GM20000 (cell line): ENCODE measurements at regions not wholly inside any gene's neighbourhood (a gene's known extent, or its start where the extent isn't known, plus 50 kb on each side); places are given as distances from the start of the nearest gene placed in this dataset.

ENCODE experiments used
- DNase-seq: peaks from one replicate; pipeline ENCODE4 v3.0.0; 2012; ENCODE audit warnings: low spot score
- CTCF ChIP-seq: IDR thresholded peaks from 2 replicates; pipeline ENCODE4 v1.5.1; 2012; ENCODE audit warnings: mild to moderate bottlenecking, control low read depth; ENCODE audit errors: extremely low read depth, missing control alignments

- no peak for TF ChIP-seq CTCF
- DNase-seq, result no peak
Measured at GRCh38 chr2:190136259-190136658, 73.7 kb upstream of the MSTN start.

- TF ChIP-seq CTCF, result no peak
- DNase-seq, result no peak
Measured at GRCh38 chr2:190129421-190130199, 67.1 kb upstream of the MSTN start.

GRCh38 chr2:190127651-190128050, 65.1 kb upstream of the MSTN start:
- TF ChIP-seq CTCF, result no peak
- DNase-seq, result no peak

GRCh38 chr2:190126798-190127197, 64.3 kb upstream of the MSTN start:
- no peak for DNase-seq
- no peak for TF ChIP-seq CTCF

- no peak for DNase-seq
- no peak for TF ChIP-seq CTCF
Measured at GRCh38 chr2:190123956-190124355, 61.4 kb upstream of the MSTN start.

- DNase-seq, result peak; percentile 15
- no peak for TF ChIP-seq CTCF
Measured at GRCh38 chr2:190121971-190122370, 59.4 kb upstream of the MSTN start.

GRCh38 chr2:190121305-190121704, 58.8 kb upstream of the MSTN start:
- DNase-seq, result no peak
- TF ChIP-seq CTCF, result no peak
